Pancreas (tissue), 10 donors: ENCODE measurements at regions not wholly inside any gene's neighbourhood (a gene's known extent, or its start where the extent isn't known, plus 50 kb on each side); places are given as distances from the start of the nearest gene placed in this dataset.

Experiments used
- ATAC-seq, 4 donors: fragments of 200-7000 bp; cut with Tn5 transposase; one replicate each; pipeline versions ENCODE4 v1.8.0 to v1.9.1; 2020; ENCODE audit warnings: mild to moderate bottlenecking in 4 of 4, moderate library complexity in 4 of 4
- DNase-seq, 6 donors: peaks; one replicate each; pipeline ENCODE4 v3.0.0-alpha.2; 2020
- FAIRE-seq: peaks from 2 replicates; lab custom pipeline; 2012; peaks lifted over from hg19 to GRCh38; lab: Jason Lieb, UNC
- H3K27ac ChIP-seq, 4 donors: fragments of 200-600 bp; sonication (generic); 1 replicate in 3 of 4; 2 replicates in 1 of 4; pipeline versions ENCODE4 v1.5.0 to v1.8.0; 2020
- H3K27me3 ChIP-seq, 4 donors: fragments of 200-600 bp; one replicate each; pipeline ENCODE4 v1.8.0; 2021
- H3K36me3 ChIP-seq, 3 donors: fragments of 200-600 bp; sonication (generic) in 1 of 3; one replicate each; pipeline versions ENCODE4 v1.5.0 to v1.8.0; 2020 to 2021
- H3K4me1 ChIP-seq, 3 donors: fragments of 200-600 bp; one replicate each; pipeline ENCODE4 v1.8.0; 2021
- H3K4me3 ChIP-seq, 4 donors: fragments of 200-600 bp; sonication (generic) in 2 of 4; one replicate each; pipeline versions ENCODE4 v1.5.0 to v1.8.0; 2020 to 2021
- H3K9me3 ChIP-seq, 4 donors: fragments of 200-600 bp; one replicate each; pipeline ENCODE4 v1.8.0; 2021
- WGBS, 2 donors: extraction: QIAGEN DNeasy Blood & Tissue Kit; methylation state at CpG; one replicate each; pipeline ENCODE4 v1.1.7; 2013; 5-methylcytosine and 5-hydroxymethylcytosine counted together
- intact Hi-C, 3 donors: fragments of 100-400 bp; cut with DNase I; formaldehyde crosslinking; loops; one replicate each; pipeline versions ENCODE4 v1.11.1 to v1.14.2; 2022
- TF ChIP-seq, protein P1 (sequence below), 4 donors: fragments of 200-600 bp; sonication (generic) in 3 of 4; IDR thresholded peaks; one replicate each; pipeline versions ENCODE4 v1.5.0 to v1.8.0; 2021; ENCODE audit warnings: antibody characterized with exemption in 4 of 4
- donor health status: healthy with polysubstance abuse.
- donor health status: DM: no; HTN: no; CAD: no; lungs with moderate emphysema.
- donor health status: DM: no; HTN: no; CAD: no.
- donor health status: control.
- donor health status: control.
- donor health status: Bipolar disorder and iron deficiency.
- donor health status: DM: yes; HTN: yes; CAD: no.
- donor health status: DM: no; HTN: no; CAD: no.
- donor health status: DM: no; HTN: no; CAD: no.
- donor health status: DM: yes; HTN: yes; CAD: no.

DNA sequence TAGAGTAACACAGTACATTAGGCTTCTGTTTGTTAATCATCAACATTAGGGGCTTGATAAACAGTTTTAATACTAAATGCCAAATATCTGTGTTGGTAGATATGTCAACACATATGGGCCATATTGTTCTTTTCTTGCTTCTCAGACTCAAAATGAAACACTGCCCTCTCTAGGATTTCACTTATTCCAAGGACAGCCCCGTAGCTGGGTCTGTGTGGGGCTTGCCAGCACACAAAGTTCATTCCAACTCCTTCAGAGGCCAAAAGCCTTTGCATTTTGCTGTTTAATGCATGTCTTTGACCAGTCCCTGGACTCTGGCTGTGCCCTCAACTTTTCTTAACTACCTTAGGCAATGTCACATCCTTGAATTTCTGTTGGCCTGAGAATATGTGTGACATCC lies 102.0 kb upstream of the ZNF827 start:
- Histone ChIP-seq H3K27ac (no peak overlapping the region), H3K4me1 (no peaks in the 10 kb centered on the region), H3K9me3 (no peaks in the 10 kb centered on the region), H3K27me3 (no peaks in the 10 kb centered on the region), H3K4me3 (no peak overlapping the region), H3K36me3 (no peaks in the 10 kb centered on the region)
- ATAC-seq: no peak
- 18 to 21% methylated on average over 1 of the region's 1 CpG for WGBS, 2 donors
- no peak for DNase-seq
- no peak for FAIRE-seq
- intact Hi-C loops: no loop called here
- TF ChIP-seq, protein P1, sequence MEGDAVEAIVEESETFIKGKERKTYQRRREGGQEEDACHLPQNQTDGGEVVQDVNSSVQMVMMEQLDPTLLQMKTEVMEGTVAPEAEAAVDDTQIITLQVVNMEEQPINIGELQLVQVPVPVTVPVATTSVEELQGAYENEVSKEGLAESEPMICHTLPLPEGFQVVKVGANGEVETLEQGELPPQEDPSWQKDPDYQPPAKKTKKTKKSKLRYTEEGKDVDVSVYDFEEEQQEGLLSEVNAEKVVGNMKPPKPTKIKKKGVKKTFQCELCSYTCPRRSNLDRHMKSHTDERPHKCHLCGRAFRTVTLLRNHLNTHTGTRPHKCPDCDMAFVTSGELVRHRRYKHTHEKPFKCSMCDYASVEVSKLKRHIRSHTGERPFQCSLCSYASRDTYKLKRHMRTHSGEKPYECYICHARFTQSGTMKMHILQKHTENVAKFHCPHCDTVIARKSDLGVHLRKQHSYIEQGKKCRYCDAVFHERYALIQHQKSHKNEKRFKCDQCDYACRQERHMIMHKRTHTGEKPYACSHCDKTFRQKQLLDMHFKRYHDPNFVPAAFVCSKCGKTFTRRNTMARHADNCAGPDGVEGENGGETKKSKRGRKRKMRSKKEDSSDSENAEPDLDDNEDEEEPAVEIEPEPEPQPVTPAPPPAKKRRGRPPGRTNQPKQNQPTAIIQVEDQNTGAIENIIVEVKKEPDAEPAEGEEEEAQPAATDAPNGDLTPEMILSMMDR (IDR thresholded peaks at IDR 0.05): no peak

DNA sequence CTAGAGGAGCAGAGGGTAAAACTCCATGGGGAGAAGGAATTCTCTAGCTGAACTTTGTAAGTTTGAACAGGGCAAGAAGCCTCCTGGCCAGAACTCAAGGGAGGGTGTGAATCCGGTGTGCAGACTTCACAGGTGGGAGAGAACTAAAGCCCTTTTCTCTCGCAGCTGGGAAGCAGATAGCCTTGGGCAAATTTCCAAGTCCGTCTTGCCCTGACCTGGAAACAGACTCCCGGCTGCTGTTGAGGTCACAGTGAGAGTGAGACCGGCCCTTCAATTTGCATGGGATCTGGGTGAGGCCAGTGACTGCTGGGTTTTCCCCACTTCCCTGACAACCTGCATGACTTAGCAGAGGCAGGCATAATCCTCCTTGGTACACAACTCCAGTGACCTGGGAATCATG lies 94.5 kb upstream of the ZNF827 start:
- intact Hi-C loops: no loop called here
- no peaks in the 10 kb centered on the region for H3K27me3 ChIP-seq
- H3K36me3 ChIP-seq: no peaks in the 10 kb centered on the region
- TF ChIP-seq, protein P1 (IDR thresholded peaks at IDR 0.05): no peak
- peaks cover 0 to 9% (median 6%) of the 10 kb centered on the region in 3 donors for H3K4me1 ChIP-seq
- H3K27ac ChIP-seq: no peak overlapping the region
- DNase-seq (peak in 4 of 6 donors; percentile 20 to 46 (median 38)), ATAC-seq (peak; percentile 50 to 88 (median 82)), FAIRE-seq (no peak)
- H3K9me3 ChIP-seq: no peaks in the 10 kb centered on the region
- 10 to 12% methylated on average over 5 of the region's 5 CpGs for WGBS, 2 donors
- H3K4me3 ChIP-seq: no peak overlapping the region

DNA sequence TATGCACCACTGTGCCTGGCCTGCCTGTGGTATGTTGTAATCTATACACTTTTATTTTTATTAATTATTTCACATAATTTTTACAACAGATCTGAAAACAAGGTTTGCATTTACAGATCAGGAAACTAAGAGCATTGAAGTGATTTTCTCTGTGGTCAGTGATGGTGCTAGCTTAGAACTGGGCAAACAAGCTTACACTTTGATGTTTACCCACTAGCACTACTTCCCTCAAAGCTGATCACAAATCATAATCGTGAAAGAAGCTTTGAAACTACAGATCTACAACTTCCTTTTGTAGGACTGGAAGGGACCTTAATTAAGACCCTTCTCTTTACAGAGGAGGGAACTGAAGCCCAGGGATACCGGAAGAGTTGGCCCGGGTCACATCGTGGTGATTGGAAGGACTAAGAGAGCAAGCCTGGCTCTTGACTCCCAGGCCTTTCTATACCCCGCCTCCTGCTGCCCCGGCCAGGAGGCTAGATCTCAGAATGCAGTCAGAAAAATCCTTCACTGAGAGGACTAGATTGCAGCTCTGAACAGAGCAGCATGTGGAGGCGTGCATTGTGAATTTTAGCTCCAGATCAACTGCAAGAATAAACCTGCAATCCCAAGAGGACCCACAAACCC lies 93.7 kb upstream of the ZNF827 start:
- H3K36me3 ChIP-seq: no peaks in the 10 kb centered on the region
- H3K27ac ChIP-seq: no peak overlapping the region
- DNase-seq: no peak
- TF ChIP-seq, protein P1 (IDR thresholded peaks at IDR 0.05): no peak
- no peak for FAIRE-seq
- H3K9me3 ChIP-seq: no peaks in the 10 kb centered on the region
- intact Hi-C loops: no loop called here
- no peak overlapping the region for H3K4me3 ChIP-seq
- H3K4me1 ChIP-seq: peaks cover 0 to 9% (median 6%) of the 10 kb centered on the region in 3 donors
- WGBS, 2 donors: 52 to 54% methylated on average over 7 of the region's 7 CpGs
- peak in 3 of 4 donors; percentile 43 to 55 (median 47) for ATAC-seq
- no peaks in the 10 kb centered on the region for H3K27me3 ChIP-seq

DNA sequence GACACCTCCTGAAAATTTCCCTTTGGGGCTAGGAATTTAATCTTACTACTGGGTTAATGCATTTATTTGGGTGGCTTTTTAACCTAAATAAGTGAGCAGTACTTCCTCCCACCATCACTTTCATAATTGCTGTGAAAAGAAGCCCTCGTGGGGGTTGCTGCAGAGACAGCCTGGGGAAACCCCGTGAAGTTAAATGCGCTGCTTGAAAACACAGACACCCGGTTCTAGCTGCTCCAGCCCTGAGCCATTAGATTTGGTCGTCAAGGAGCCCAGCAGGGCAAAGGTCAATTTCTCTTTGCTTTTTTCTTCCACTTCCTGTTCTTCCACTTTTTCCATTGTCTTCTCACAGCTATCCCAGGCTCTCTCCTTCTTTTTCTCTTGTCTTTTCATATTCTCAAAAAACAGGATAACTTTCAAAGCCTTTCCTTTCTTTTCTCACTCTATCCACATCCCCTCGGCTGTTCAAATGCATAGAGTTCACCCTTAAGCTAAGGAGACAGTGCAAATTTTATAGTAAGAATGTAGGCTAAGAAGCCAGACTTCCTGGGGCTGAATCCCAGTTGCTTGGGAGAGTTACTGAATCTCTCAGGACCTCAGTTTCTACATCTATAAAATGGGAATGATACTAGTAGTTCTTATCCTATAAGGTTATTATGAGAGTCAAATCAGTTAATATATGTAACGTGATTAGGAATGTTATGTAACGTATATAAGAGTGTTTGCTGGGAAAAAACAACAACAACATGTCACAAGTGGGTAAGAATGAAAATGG lies 91.5 kb upstream of the ZNF827 start:
- H3K9me3 ChIP-seq: no peaks in the 10 kb centered on the region
- H3K27me3 ChIP-seq: no peaks in the 10 kb centered on the region
- ATAC-seq (peak; percentile 53 to 73 (median 72)), DNase-seq (no peak), FAIRE-seq (no peak)
- H3K36me3 ChIP-seq: no peaks in the 10 kb centered on the region
- intact Hi-C loops: no loop called here
- H3K27ac ChIP-seq: no peak overlapping the region
- no peak overlapping the region for H3K4me3 ChIP-seq
- TF ChIP-seq, protein P1 (IDR thresholded peaks at IDR 0.05): no peak
- H3K4me1 ChIP-seq: peaks cover 0 to 9% (median 6%) of the 10 kb centered on the region in 3 donors
- 31 to 33% methylated on average over 8 of the region's 8 CpGs for WGBS, 2 donors

DNA sequence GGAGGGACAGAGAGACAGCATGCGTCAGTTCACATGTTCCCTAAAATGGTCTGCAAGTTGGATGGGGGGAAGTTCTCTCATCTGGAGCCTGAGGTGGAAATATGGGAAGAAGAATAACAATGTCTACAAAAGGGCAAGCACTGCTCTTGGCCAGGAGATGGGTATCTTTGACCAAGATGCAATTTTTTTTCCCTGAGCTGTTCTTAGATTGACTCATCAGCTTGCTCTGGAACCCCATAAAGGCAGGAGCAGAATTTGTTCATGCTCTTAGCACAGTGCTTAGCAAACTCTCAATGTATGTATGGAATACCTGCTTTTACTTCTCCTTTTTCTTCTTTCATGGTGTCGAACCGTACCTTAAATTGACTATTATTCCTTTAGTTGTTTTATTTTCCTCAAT lies 90.5 kb upstream of the ZNF827 start:
- TF ChIP-seq, protein P1 (IDR thresholded peaks at IDR 0.05): no peak
- 91 to 92% methylated on average over 3 of the region's 3 CpGs for WGBS, 2 donors
- Histone ChIP-seq H3K4me3 (no peak overlapping the region), H3K9me3 (no peaks in the 10 kb centered on the region), H3K27ac (no peak overlapping the region), H3K4me1 (peaks cover 0 to 9% (median 6%) of the 10 kb centered on the region in 3 donors), H3K36me3 (no peaks in the 10 kb centered on the region), H3K27me3 (no peaks in the 10 kb centered on the region)
- DNase-seq (no peak), ATAC-seq (no peak), FAIRE-seq (no peak)
- intact Hi-C loops: no loop called here
